Chondrocyte (in vitro differentiated cells): ENCODE measurements at regions not wholly inside any gene's neighbourhood (a gene's known extent, or its start where the extent isn't known, plus 50 kb on each side); places are given as distances from the start of the nearest gene placed in this dataset.
A peak's percentile ranks its signal among the peaks of the same experiment; 100 is the strongest.

Source experiments
- DNase-seq: peaks from one replicate; pipeline ENCODE4 v3.0.0; 2021; ENCODE audit warnings: mixed read lengths, low spot score
- H3K27ac Mint-ChIP-seq: one replicate; pipeline ENCODE4 v1.8.0; 2021; ENCODE audit warnings: mild to moderate bottlenecking, moderate library complexity, mixed read lengths; ENCODE audit not compliant: unreplicated experiment
- H3K27me3 Mint-ChIP-seq: 2 replicates; pipeline ENCODE4 v1.8.0; 2021; ENCODE audit warnings: low read depth, mixed read lengths
- H3K36me3 Mint-ChIP-seq: 2 replicates; pipeline ENCODE4 v1.8.0; 2021; ENCODE audit warnings: low read depth, mixed read lengths
- H3K4me1 Mint-ChIP-seq: 2 replicates; pipeline ENCODE4 v1.8.0; 2021; ENCODE audit warnings: low read depth, mild to moderate bottlenecking, mixed read lengths
- H3K4me3 Mint-ChIP-seq: one replicate; pipeline ENCODE4 v1.8.0; 2021; ENCODE audit warnings: mild to moderate bottlenecking, moderate library complexity, mixed read lengths; ENCODE audit not compliant: unreplicated experiment
- H3K9me3 Mint-ChIP-seq: 2 replicates; pipeline ENCODE4 v1.8.0; 2021; ENCODE audit warnings: low read depth, mixed read lengths
- TF ChIP-seq, protein P1 (sequence below): fragments of 200-600 bp; sonication (generic); IDR thresholded peaks from 2 replicates; pipeline ENCODE4 v1.5.0; 2021; ENCODE audit warnings: antibody characterized with exemption, mild to moderate bottlenecking, moderate library complexity

DNA sequence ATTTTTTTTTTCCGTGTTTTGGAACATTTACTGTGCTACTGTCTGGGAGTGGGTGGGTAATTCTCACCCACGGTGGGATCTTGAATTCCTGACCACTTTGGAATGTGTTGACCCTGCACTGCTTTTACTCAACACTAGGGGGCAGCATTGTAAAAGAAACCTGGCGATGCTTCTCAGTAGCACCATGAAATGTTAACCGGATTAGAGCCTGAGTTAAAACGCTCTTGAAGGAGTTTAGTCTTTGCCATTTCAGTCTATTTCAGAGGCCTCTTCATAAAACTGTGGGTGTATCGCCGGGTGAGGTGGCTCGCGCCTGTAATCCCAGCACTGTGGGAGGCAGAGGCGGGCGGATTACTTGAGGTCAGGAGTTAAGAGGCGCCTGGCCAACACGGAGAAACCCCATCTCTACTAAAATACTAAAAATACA is 79.0 kb upstream of the PRNP start:
- no peaks in the 10 kb centered on the region for H3K9me3 Mint-ChIP-seq
- DNase-seq, result no peak
- H3K36me3 Mint-ChIP-seq, result no peaks in the 10 kb centered on the region
- no peak overlapping the region for H3K4me3 Mint-ChIP-seq
- H3K27ac Mint-ChIP-seq, result no peak overlapping the region
- H3K27me3 Mint-ChIP-seq, result peaks cover 35% of the 10 kb centered on the region
- H3K4me1 Mint-ChIP-seq, result no peaks in the 10 kb centered on the region
- TF ChIP-seq, protein P1, sequence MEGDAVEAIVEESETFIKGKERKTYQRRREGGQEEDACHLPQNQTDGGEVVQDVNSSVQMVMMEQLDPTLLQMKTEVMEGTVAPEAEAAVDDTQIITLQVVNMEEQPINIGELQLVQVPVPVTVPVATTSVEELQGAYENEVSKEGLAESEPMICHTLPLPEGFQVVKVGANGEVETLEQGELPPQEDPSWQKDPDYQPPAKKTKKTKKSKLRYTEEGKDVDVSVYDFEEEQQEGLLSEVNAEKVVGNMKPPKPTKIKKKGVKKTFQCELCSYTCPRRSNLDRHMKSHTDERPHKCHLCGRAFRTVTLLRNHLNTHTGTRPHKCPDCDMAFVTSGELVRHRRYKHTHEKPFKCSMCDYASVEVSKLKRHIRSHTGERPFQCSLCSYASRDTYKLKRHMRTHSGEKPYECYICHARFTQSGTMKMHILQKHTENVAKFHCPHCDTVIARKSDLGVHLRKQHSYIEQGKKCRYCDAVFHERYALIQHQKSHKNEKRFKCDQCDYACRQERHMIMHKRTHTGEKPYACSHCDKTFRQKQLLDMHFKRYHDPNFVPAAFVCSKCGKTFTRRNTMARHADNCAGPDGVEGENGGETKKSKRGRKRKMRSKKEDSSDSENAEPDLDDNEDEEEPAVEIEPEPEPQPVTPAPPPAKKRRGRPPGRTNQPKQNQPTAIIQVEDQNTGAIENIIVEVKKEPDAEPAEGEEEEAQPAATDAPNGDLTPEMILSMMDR, result peak; percentile 98

DNA sequence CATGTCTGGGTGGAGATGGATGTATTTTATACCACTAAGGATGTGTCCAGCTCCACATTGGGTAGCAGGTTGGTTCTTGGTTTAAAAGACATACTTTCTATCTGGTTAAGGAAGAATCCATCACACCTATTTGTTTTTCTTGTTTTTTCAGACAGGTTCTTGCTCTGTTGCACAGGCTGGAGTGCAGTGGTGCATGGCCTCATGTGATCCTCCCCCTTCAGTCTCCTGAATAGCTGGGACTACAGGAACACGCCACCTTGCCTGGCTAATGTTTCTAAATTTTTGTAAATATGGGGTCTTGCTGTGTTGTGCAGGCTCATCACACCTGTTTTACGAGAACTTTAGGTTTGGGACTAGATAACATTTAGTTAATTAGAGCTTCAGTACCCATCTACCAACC is 80.2 kb upstream of the PRNP start:
- TF ChIP-seq, protein P1, result no peak
- DNase-seq, result no peak
- no peak overlapping the region for H3K27ac Mint-ChIP-seq
- peaks cover 35% of the 10 kb centered on the region for H3K27me3 Mint-ChIP-seq
- H3K4me3 Mint-ChIP-seq, result no peak overlapping the region
- no peaks in the 10 kb centered on the region for H3K9me3 Mint-ChIP-seq
- H3K4me1 Mint-ChIP-seq, result peaks cover 9% of the 10 kb centered on the region
- H3K36me3 Mint-ChIP-seq, result no peaks in the 10 kb centered on the region

DNA sequence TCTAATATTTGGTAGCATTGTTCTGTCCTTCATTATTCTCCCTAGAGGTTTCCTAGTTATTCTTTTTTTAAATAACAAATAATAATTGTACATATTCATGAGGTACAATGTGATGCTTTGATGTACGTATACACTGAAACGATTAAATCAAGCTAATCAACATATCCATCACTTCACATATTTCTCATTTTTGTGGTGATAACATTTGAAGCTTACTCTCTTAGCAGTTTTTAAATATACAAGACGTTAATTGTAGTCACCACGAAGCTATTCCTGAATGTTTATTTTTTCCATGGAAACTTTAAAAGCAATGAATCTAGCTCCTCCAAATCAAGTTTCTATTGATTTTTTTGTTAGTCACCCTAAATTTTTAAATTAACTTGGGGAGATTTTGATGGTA is 81.1 kb upstream of the PRNP start:
- no peak for DNase-seq
- H3K4me1 Mint-ChIP-seq, result peaks cover 9% of the 10 kb centered on the region
- TF ChIP-seq, protein P1, result no peak
- no peak overlapping the region for H3K27ac Mint-ChIP-seq
- H3K27me3 Mint-ChIP-seq, result peaks cover 40% of the 10 kb centered on the region
- no peaks in the 10 kb centered on the region for H3K36me3 Mint-ChIP-seq
- H3K9me3 Mint-ChIP-seq, result no peaks in the 10 kb centered on the region
- H3K4me3 Mint-ChIP-seq, result no peak overlapping the region

DNA sequence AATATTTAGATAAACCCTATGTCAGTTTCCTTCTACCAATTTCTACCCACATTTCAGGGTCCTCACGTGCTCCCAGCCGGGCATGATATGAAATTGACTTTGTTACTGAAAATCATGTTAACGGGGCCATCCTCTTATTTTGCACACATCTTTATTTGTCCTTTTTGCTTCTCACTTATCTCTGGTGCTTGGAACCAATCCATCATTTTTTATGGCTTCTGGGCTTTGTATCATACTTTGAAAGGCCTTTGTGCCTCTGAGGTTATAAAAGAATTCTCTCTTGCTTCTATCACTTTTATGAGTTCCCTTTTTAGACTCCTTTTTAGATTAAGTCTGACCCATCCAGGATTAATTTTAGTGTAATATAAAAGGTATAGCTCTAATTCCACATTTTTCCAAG is 81.7 kb upstream of the PRNP start:
- no peak overlapping the region for H3K27ac Mint-ChIP-seq
- TF ChIP-seq, protein P1, result no peak
- H3K9me3 Mint-ChIP-seq, result no peaks in the 10 kb centered on the region
- no peak overlapping the region for H3K4me3 Mint-ChIP-seq
- no peak for DNase-seq
- H3K4me1 Mint-ChIP-seq, result peaks cover 9% of the 10 kb centered on the region
- H3K27me3 Mint-ChIP-seq, result peaks cover 42% of the 10 kb centered on the region
- H3K36me3 Mint-ChIP-seq, result no peaks in the 10 kb centered on the region

DNA sequence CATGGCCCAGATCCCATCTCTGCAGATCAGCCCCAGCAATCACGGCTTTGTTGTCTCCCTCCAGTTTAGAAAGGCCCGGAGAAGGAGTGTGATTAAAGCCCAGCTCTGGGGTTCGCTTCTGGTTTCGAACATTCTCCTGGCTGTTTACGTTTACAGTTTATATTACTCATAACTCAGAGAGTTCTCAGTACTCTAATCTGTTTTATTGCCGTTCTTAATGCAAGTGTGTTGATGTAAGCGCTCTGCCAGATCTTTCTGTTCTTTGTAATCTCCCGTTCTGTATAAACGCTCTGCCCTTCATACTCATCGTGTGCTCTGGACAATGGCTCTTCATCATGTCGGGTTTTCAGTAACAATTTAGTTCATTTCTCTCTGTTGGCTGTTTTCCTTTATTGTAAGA is 82.5 kb upstream of the PRNP start:
- H3K9me3 Mint-ChIP-seq, result no peaks in the 10 kb centered on the region
- no peak overlapping the region for H3K27ac Mint-ChIP-seq
- no peak for DNase-seq
- H3K27me3 Mint-ChIP-seq, result peaks cover 50% of the 10 kb centered on the region
- H3K36me3 Mint-ChIP-seq, result no peaks in the 10 kb centered on the region
- H3K4me3 Mint-ChIP-seq, result no peak overlapping the region
- TF ChIP-seq, protein P1, result no peak
- peaks cover 9% of the 10 kb centered on the region for H3K4me1 Mint-ChIP-seq
